Fibroblast of gingiva (primary cell): ENCODE measurements at regions not wholly inside any gene's neighbourhood (a gene's known extent, or its start where the extent isn't known, plus 50 kb on each side); places are given as distances from the start of the nearest gene placed in this dataset.
"Not testable (repeated sequence)": the region's sequence is repeated elsewhere in the genome, so short reads cannot be mapped to it uniquely, and the experiment has no call there.

Experiments used
- DNase-seq: peaks from one replicate; pipeline ENCODE4 v3.0.0-alpha.2; 2011; ENCODE audit warnings: low read depth

- no peak for DNase-seq
Observed at GRCh38 chrX:45667666-45668065, 467.0 kb upstream of the DIPK2B start.

GRCh38 chrX:45664727-45665290 lies 464.1 kb upstream of the DIPK2B start:
- no peak for DNase-seq

- no peak for DNase-seq
Observed at GRCh38 chrX:45660477-45660876, 459.8 kb upstream of the DIPK2B start.

GRCh38 chrX:45633419-45633818 lies 432.7 kb upstream of the DIPK2B start:
- no peak for DNase-seq

- no peak for DNase-seq
Observed at GRCh38 chrX:45632506-45632905, 431.8 kb upstream of the DIPK2B start.

GRCh38 chrX:45630078-45630477 lies 429.4 kb upstream of the DIPK2B start:
- no peak for DNase-seq

- DNase-seq = no peak
Observed at GRCh38 chrX:45628041-45628440, 427.4 kb upstream of the DIPK2B start.

GRCh38 chrX:45623266-45623665 lies 422.6 kb upstream of the DIPK2B start:
- peak; percentile 96 for DNase-seq

- peak; percentile 81 for DNase-seq
Observed at GRCh38 chrX:45622538-45622937, 421.9 kb upstream of the DIPK2B start.

GRCh38 chrX:45622042-45622423 lies 421.4 kb upstream of the DIPK2B start:
- no peak for DNase-seq

GRCh38 chrX:45621376-45622041 lies 420.8 kb upstream of the DIPK2B start:
- DNase-seq = peak; percentile 69

GRCh38 chrX:45619290-45619689 lies 418.6 kb upstream of the DIPK2B start:
- DNase-seq = peak; percentile 43

GRCh38 chrX:45615591-45615990 lies 414.9 kb upstream of the DIPK2B start:
- DNase-seq = not testable (repeated sequence)

GRCh38 chrX:45614853-45615252 lies 414.2 kb upstream of the DIPK2B start:
- DNase-seq = no peak

GRCh38 chrX:45602151-45602550 lies 401.5 kb upstream of the DIPK2B start:
- peak; percentile 71 for DNase-seq

- no peak for DNase-seq
Observed at GRCh38 chrX:45601052-45601451, 400.4 kb upstream of the DIPK2B start.

- DNase-seq = peak; percentile 70
Observed at GRCh38 chrX:45598861-45599260, 398.2 kb upstream of the DIPK2B start.

- peak; percentile 32 for DNase-seq
Observed at GRCh38 chrX:45596188-45596808, 395.6 kb upstream of the DIPK2B start.

- DNase-seq = no peak
Observed at GRCh38 chrX:45592101-45592500, 391.4 kb upstream of the DIPK2B start.

GRCh38 chrX:45591650-45592049 lies 391.0 kb upstream of the DIPK2B start:
- no peak for DNase-seq

GRCh38 chrX:45584717-45585116 lies 384.0 kb upstream of the DIPK2B start:
- DNase-seq = no peak

GRCh38 chrX:45577361-45577760 lies 376.7 kb upstream of the DIPK2B start:
- DNase-seq = no peak

GRCh38 chrX:45571453-45571852 lies 370.8 kb upstream of the DIPK2B start:
- no peak for DNase-seq

GRCh38 chrX:45566456-45566855 lies 365.8 kb upstream of the DIPK2B start:
- no peak for DNase-seq
